ENCODE measurements at regions not wholly inside any gene's neighbourhood (a gene's known extent, or its start where the extent isn't known, plus 50 kb on each side); places are given as distances from the start of the nearest gene placed in this dataset.

DNA sequence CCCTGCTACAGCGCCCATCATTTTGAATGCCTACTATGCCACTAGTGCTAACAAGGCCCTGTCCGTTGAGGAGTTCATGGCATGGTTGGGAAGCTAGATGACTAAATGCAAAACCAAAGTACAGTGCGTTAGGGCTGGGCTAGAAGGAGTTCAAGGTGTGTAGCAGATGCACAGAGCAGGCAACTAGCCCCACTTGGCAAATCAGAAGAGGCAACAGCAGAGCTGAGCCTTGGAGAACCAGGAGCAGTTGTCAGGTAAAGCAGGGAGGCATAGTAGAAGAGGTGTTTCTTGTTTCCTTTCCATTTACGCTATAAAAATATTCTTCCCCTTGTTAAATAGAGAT lies 146.6 kb upstream of the CPEB2 start:
- TF ChIP-seq ZNF274 (IDR thresholded peaks at IDR 0.05; ENCODE audit: low read depth, low read length) = no peak
- TF ChIP-seq YY1 (IDR thresholded peaks at IDR 0.05; ENCODE audit: insufficient read depth, insufficient read length) = no peak

All from NT2/D1 (cell line).